GM19324 (cell line): ENCODE measurements at regions not wholly inside any gene's neighbourhood (a gene's known extent, or its start where the extent isn't known, plus 50 kb on each side); places are given as distances from the start of the nearest gene placed in this dataset.

ENCODE experiments used
- ATAC-seq: cut with Tn5 transposase; IDR thresholded peaks from one replicate; pipeline ENCODE4 v1.9.1; 2021; ENCODE audit warnings: mild to moderate bottlenecking, moderate library complexity; ENCODE audit not compliant: unreplicated experiment, low FRiP score

GRCh38 chr7:41879403-41879802, 176.5 kb upstream of the INHBA start:
- ATAC-seq = no peak

GRCh38 chr7:41878309-41879295, 175.7 kb upstream of the INHBA start:
- ATAC-seq = no peak

- no peak for ATAC-seq
Measured at GRCh38 chr7:41877118-41877517, 174.2 kb upstream of the INHBA start.

GRCh38 chr7:41875513-41875912, 172.6 kb upstream of the INHBA start:
- no peak for ATAC-seq

- no peak for ATAC-seq
Measured at GRCh38 chr7:41874201-41874785, 171.4 kb upstream of the INHBA start.

GRCh38 chr7:41873741-41874140, 170.9 kb upstream of the INHBA start:
- no peak for ATAC-seq

- no peak for ATAC-seq
Measured at GRCh38 chr7:41872966-41873365, 170.1 kb upstream of the INHBA start.

- ATAC-seq = no peak
Measured at GRCh38 chr7:41870461-41871138, 167.7 kb upstream of the INHBA start.

GRCh38 chr7:41869997-41870396, 167.1 kb upstream of the INHBA start:
- no peak for ATAC-seq

GRCh38 chr7:41869596-41869995, 166.7 kb upstream of the INHBA start:
- ATAC-seq = no peak

GRCh38 chr7:41869091-41869490, 166.2 kb upstream of the INHBA start:
- no peak for ATAC-seq

- no peak for ATAC-seq
Measured at GRCh38 chr7:41867639-41868280, 164.9 kb upstream of the INHBA start.

GRCh38 chr7:41862261-41862660, 159.4 kb upstream of the INHBA start:
- no peak for ATAC-seq

GRCh38 chr7:41861642-41862041, 158.8 kb upstream of the INHBA start:
- no peak for ATAC-seq

GRCh38 chr7:41858201-41858600, 155.3 kb upstream of the INHBA start:
- no peak for ATAC-seq

- no peak for ATAC-seq
Measured at GRCh38 chr7:41855798-41856197, 152.9 kb upstream of the INHBA start.

- ATAC-seq = no peak
Measured at GRCh38 chr7:41847606-41848005, 144.7 kb upstream of the INHBA start.

GRCh38 chr7:41847151-41847550, 144.3 kb upstream of the INHBA start:
- no peak for ATAC-seq

- ATAC-seq = no peak
Measured at GRCh38 chr7:41842956-41843355, 140.1 kb upstream of the INHBA start.

- ATAC-seq = no peak
Measured at GRCh38 chr7:41837916-41838315, 135.0 kb upstream of the INHBA start.

GRCh38 chr7:41835976-41836530, 133.2 kb upstream of the INHBA start:
- ATAC-seq = no peak
